ENCODE measurements at regions not wholly inside any gene's neighbourhood (a gene's known extent, or its start where the extent isn't known, plus 50 kb on each side); places are given as distances from the start of the nearest gene placed in this dataset.

DNA sequence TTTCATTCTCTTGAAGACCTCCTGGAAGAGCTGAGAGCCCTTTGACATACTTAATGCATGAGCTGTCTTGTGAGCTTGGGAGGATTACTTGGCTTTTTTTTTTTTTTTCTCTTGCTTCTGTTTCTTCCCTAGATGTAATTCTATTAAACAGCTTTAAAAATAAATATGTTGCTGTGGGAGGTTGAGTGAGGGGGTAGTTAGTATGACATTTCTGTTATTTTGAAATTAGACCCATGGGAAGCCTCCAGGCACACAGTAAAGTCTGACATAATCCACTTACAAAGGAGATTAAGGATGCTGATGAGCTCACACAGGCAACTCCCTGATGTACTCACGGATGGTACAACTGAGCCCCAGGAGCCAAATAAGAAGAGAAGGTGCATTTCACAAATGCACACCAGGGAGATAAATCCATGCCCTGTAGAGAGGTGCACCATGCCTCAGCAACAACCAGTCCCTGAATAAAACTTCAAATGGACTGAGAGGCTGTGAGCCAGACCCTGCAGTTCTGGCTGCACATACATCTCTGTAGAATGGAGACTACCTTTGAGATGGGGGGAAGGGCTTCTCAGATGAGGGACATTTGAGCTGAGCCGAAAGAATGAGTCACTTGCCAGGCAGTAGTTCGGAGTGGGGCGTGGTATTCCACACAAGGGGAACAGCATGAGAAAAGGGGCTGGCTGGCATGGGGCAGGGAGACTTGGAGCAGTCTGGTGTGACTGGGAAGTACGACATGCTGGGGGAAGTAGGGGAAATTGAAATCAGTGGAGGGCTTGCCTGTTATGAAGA lies 68.7 kb downstream of the ACTL7B start:
- no peak for DNase-seq
- WGBS, 2 donors, result 54 to 72% methylated on average over 5 of the region's 5 CpGs
- Histone ChIP-seq H3K27ac (ENCODE audit: low read depth in 1 of 2, low read length in 1 of 2) (no peak overlapping the region), H3K36me3 (ENCODE audit: control insufficient read depth in 4 of 4, insufficient read depth in 4 of 4, low read length in 4 of 4) (no peaks in the 10 kb centered on the region), H3K9me3 (ENCODE audit: control insufficient read depth in 4 of 4, insufficient read depth in 3 of 4, low read length in 3 of 4) (peaks cover 0 to 11% (median 0%) of the 10 kb centered on the region in 4 donors), H3K27me3 (ENCODE audit: control insufficient read depth in 3 of 3, insufficient read depth in 3 of 3, low read length in 2 of 3) (no peaks in the 10 kb centered on the region), H3K4me3 (peak overlapping the region; percentile 8), H3K4me1 (ENCODE audit: control insufficient read depth in 5 of 5, insufficient read depth in 5 of 5, low read length in 5 of 5) (peaks cover 0 to 3% (median 0%) of the 10 kb centered on the region in 5 donors), H3K9ac (ENCODE audit: insufficient read depth in 1 of 2, low read length in 2 of 2) (no peak overlapping the region)
- TF ChIP-seq, protein P1, sequence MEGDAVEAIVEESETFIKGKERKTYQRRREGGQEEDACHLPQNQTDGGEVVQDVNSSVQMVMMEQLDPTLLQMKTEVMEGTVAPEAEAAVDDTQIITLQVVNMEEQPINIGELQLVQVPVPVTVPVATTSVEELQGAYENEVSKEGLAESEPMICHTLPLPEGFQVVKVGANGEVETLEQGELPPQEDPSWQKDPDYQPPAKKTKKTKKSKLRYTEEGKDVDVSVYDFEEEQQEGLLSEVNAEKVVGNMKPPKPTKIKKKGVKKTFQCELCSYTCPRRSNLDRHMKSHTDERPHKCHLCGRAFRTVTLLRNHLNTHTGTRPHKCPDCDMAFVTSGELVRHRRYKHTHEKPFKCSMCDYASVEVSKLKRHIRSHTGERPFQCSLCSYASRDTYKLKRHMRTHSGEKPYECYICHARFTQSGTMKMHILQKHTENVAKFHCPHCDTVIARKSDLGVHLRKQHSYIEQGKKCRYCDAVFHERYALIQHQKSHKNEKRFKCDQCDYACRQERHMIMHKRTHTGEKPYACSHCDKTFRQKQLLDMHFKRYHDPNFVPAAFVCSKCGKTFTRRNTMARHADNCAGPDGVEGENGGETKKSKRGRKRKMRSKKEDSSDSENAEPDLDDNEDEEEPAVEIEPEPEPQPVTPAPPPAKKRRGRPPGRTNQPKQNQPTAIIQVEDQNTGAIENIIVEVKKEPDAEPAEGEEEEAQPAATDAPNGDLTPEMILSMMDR (IDR thresholded peaks at IDR 0.05; ENCODE audit: control extremely low read depth, extremely low read depth), result no peak
- ATAC-seq (ENCODE audit: insufficient read depth, low FRiP score), result no peak

DNA sequence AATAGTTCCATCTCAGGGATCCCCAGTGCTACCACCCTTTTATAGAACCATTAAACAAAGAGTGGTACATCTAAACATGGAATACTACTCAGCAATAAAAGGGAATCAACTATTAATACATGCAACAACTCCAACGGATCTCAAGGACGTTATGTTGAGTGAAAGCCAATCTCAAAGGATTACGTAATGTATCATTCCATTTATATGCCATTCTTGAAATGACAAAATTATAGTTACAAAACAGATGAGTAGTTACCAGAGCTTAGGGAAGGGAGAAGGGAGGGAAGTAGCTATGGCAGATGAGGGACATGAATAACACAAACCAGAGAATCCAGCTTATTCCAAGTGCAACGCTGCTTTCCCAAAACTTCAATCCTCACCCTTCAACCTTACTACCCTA lies 69.5 kb downstream of the ACTL7B start:
- ATAC-seq (ENCODE audit: insufficient read depth, low FRiP score) (no peak), DNase-seq (no peak)
- no peaks in the 10 kb centered on the region for H3K27me3 ChIP-seq (ENCODE audit: control insufficient read depth in 3 of 3, insufficient read depth in 3 of 3, low read length in 2 of 3)
- TF ChIP-seq, protein P1 (IDR thresholded peaks at IDR 0.05; ENCODE audit: control extremely low read depth, extremely low read depth), result no peak
- no peak overlapping the region for H3K4me3 ChIP-seq
- H3K4me1 ChIP-seq (ENCODE audit: control insufficient read depth in 5 of 5, insufficient read depth in 5 of 5, low read length in 5 of 5), result peaks cover 0 to 3% (median 0%) of the 10 kb centered on the region in 5 donors
- no peak overlapping the region for H3K27ac ChIP-seq (ENCODE audit: low read depth in 1 of 2, low read length in 1 of 2)
- H3K9me3 ChIP-seq (ENCODE audit: control insufficient read depth in 4 of 4, insufficient read depth in 3 of 4, low read length in 3 of 4), result peaks cover 0 to 9% (median 0%) of the 10 kb centered on the region in 4 donors
- no peak overlapping the region for H3K9ac ChIP-seq (ENCODE audit: insufficient read depth in 1 of 2, low read length in 2 of 2)
- WGBS, 2 donors, result 49 to 66% methylated on average over 4 of the region's 4 CpGs
- H3K36me3 ChIP-seq (ENCODE audit: control insufficient read depth in 4 of 4, insufficient read depth in 4 of 4, low read length in 4 of 4), result no peaks in the 10 kb centered on the region

DNA sequence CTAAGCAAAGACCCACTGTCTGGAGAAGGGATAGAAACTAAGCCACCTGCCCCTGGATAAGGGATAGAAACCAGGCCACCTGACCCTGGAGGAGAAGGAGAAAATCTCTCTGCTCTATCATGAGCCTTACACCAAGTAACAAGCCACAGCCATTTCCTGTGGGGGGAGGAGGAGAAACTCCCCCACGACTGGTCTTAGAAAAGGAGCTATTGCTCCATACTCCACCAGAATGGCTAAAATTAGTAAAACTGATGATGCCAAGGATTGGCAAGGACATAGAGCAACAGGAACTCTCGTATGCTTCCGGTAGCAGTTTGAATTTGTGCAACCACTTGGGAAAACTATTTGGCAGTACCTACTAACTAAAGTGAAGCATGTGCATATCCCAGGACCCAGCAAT lies 70.8 kb downstream of the ACTL7B start:
- Histone ChIP-seq H3K9me3 (ENCODE audit: control insufficient read depth in 4 of 4, insufficient read depth in 3 of 4, low read length in 3 of 4) (peaks cover 0 to 9% (median 0%) of the 10 kb centered on the region in 4 donors), H3K4me1 (ENCODE audit: control insufficient read depth in 5 of 5, insufficient read depth in 5 of 5, low read length in 5 of 5) (peaks cover 0 to 3% (median 0%) of the 10 kb centered on the region in 5 donors), H3K9ac (ENCODE audit: insufficient read depth in 1 of 2, low read length in 2 of 2) (no peak overlapping the region), H3K27ac (ENCODE audit: low read depth in 1 of 2, low read length in 1 of 2) (no peak overlapping the region), H3K36me3 (ENCODE audit: control insufficient read depth in 4 of 4, insufficient read depth in 4 of 4, low read length in 4 of 4) (no peaks in the 10 kb centered on the region), H3K27me3 (ENCODE audit: control insufficient read depth in 3 of 3, insufficient read depth in 3 of 3, low read length in 2 of 3) (no peaks in the 10 kb centered on the region), H3K4me3 (no peak overlapping the region)
- no peak for ATAC-seq (ENCODE audit: insufficient read depth, low FRiP score)
- TF ChIP-seq, protein P1 (IDR thresholded peaks at IDR 0.05; ENCODE audit: control extremely low read depth, extremely low read depth), result no peak
- WGBS, 2 donors, result 20 to 40% methylated on average over 3 of the region's 3 CpGs
- DNase-seq, result no peak
